Activated CD8-positive, alpha-beta T cell treated with anti-CD3 and anti-CD28 coated beads for 36 hours (primary cell): ENCODE measurements at regions not wholly inside any gene's neighbourhood (a gene's known extent, or its start where the extent isn't known, plus 50 kb on each side); places are given as distances from the start of the nearest gene placed in this dataset.

ENCODE experiments used
- ATAC-seq: fragments of 200-7000 bp; cut with Tn5 transposase; one replicate; pipeline ENCODE4 v1.10.0; 2021; ENCODE audit warnings: mild to moderate bottlenecking, moderate library complexity
- CTCF ChIA-PET: fragments of 350-600 bp; sonication (Branson Sonifier 250); formaldehyde crosslinking; loops from one replicate; lab custom pipeline; 2021; ENCODE audit warnings: antibody characterized with exemption; lab: Charles Lee
- POLR2A ChIA-PET: fragments of 350-600 bp; sonication (Branson Sonifier 250); formaldehyde crosslinking; loops from one replicate; lab custom pipeline; 2021; ENCODE audit warnings: antibody characterized with exemption; lab: Charles Lee
- DNase-seq: peaks from one replicate; pipeline ENCODE4 v3.0.0-alpha.2; 2020
- H3K27ac Mint-ChIP-seq: one replicate; pipeline ENCODE4 v1.8.0; 2021; ENCODE audit warnings: mild to moderate bottlenecking, mixed read lengths
- H3K27me3 Mint-ChIP-seq: one replicate; pipeline ENCODE4 v1.8.0; 2021; ENCODE audit warnings: mixed read lengths
- H3K36me3 Mint-ChIP-seq: one replicate; pipeline ENCODE4 v1.8.0; 2021; ENCODE audit warnings: low read depth, mixed read lengths
- H3K4me1 Mint-ChIP-seq: one replicate; pipeline ENCODE4 v1.8.0; 2021; ENCODE audit warnings: low read depth, mixed read lengths
- H3K4me3 Mint-ChIP-seq: one replicate; pipeline ENCODE4 v1.8.0; 2021; ENCODE audit warnings: mild to moderate bottlenecking, moderate library complexity, mixed read lengths
- H3K9me3 Mint-ChIP-seq: one replicate; pipeline ENCODE4 v1.8.0; 2021; ENCODE audit warnings: mixed read lengths
- intact Hi-C: fragments of 100-400 bp; cut with micrococcal nuclease; formaldehyde crosslinking; loops from one replicate; pipeline ENCODE4 v1.10.0; 2022
- TF ChIP-seq, protein P1 (sequence below): fragments of 200-600 bp; IDR thresholded peaks from one replicate; pipeline ENCODE4 v1.8.0; 2022; ENCODE audit warnings: antibody characterized with exemption, mild to moderate bottlenecking

DNA sequence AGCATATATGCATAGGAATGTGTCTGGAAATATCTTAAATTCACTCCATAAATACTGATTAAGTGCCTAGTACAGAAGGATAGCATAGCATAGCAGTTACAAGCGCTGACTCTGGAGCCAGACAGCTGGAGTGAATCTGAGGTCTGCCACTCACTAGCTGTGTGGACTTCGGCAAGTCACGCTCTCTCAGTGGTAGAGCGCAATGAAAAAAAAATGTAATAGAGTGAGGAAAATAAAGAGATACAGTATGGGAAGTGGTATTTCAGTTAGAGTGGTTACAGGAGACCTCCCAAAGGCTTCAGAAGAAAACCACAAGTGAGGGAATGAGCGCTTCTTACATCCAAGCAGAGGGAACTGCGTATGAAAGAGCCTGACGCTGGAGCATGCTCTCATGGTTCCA, 338.9 kb upstream of the PRMT6 start:
- H3K9me3 Mint-ChIP-seq = no peaks in the 10 kb centered on the region
- no peak overlapping the region for H3K27ac Mint-ChIP-seq
- CTCF ChIA-PET = no interaction called here
- TF ChIP-seq, protein P1, sequence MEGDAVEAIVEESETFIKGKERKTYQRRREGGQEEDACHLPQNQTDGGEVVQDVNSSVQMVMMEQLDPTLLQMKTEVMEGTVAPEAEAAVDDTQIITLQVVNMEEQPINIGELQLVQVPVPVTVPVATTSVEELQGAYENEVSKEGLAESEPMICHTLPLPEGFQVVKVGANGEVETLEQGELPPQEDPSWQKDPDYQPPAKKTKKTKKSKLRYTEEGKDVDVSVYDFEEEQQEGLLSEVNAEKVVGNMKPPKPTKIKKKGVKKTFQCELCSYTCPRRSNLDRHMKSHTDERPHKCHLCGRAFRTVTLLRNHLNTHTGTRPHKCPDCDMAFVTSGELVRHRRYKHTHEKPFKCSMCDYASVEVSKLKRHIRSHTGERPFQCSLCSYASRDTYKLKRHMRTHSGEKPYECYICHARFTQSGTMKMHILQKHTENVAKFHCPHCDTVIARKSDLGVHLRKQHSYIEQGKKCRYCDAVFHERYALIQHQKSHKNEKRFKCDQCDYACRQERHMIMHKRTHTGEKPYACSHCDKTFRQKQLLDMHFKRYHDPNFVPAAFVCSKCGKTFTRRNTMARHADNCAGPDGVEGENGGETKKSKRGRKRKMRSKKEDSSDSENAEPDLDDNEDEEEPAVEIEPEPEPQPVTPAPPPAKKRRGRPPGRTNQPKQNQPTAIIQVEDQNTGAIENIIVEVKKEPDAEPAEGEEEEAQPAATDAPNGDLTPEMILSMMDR = no peak
- no peak for ATAC-seq
- H3K4me3 Mint-ChIP-seq = no peak overlapping the region
- intact Hi-C loops = no loop called here
- no peaks in the 10 kb centered on the region for H3K36me3 Mint-ChIP-seq
- POLR2A ChIA-PET = no interaction called here
- H3K4me1 Mint-ChIP-seq = no peaks in the 10 kb centered on the region
- DNase-seq = no peak
- no peaks in the 10 kb centered on the region for H3K27me3 Mint-ChIP-seq

DNA sequence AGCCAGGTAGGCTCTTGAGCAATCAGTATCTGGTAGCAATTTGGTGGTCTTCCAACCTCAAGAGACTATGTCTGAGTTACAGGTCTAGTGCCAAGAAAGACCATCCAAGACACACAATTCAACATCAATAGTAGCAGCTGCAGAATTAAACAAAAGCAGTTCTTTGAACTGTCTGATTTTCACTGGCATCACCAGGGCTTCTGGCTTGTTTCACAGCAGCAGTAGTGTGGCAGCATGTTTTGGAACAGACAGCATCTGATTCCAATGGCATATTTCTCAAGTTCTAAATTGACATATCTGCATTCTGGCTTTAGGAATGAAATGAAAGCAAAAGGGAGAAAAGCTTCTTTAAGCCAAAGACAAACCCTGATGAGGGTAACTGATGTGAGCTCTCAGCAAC, 334.7 kb upstream of the PRMT6 start:
- TF ChIP-seq, protein P1 = no peak
- ChIA-PET CTCF (no interaction called here), POLR2A (no interaction called here)
- H3K4me3 Mint-ChIP-seq = no peak overlapping the region
- no peaks in the 10 kb centered on the region for H3K36me3 Mint-ChIP-seq
- H3K27me3 Mint-ChIP-seq = no peaks in the 10 kb centered on the region
- ATAC-seq (no peak), DNase-seq (no peak)
- H3K9me3 Mint-ChIP-seq = peaks cover 1% of the 10 kb centered on the region
- H3K27ac Mint-ChIP-seq = no peak overlapping the region
- intact Hi-C loops = no loop called here
- H3K4me1 Mint-ChIP-seq = no peaks in the 10 kb centered on the region

DNA sequence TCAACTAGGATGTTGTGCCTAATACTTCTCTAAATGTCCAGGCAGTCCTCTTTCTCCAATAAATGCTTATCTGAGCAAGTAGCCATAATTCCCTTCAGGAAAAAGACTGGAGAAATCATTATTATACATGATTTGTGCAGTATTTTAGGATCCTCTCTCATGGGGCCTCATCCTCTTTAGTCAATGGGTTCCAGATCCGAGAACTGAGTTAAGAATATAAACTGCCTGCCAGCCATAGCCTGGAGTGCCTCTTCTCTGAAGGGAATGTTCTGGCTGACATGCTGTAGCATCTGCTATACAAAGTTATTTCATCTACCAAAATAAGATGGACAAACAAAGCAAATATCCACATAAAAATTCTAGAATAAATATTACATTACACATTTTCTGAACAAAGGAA, 334.0 kb upstream of the PRMT6 start:
- peaks cover 1% of the 10 kb centered on the region for H3K9me3 Mint-ChIP-seq
- H3K4me1 Mint-ChIP-seq = no peaks in the 10 kb centered on the region
- intact Hi-C loops = no loop called here
- ATAC-seq = no peak
- H3K27ac Mint-ChIP-seq = no peak overlapping the region
- ChIA-PET CTCF (no interaction called here), POLR2A (no interaction called here)
- no peak for DNase-seq
- TF ChIP-seq, protein P1 = no peak
- no peaks in the 10 kb centered on the region for H3K36me3 Mint-ChIP-seq
- H3K4me3 Mint-ChIP-seq = no peak overlapping the region
- no peaks in the 10 kb centered on the region for H3K27me3 Mint-ChIP-seq

DNA sequence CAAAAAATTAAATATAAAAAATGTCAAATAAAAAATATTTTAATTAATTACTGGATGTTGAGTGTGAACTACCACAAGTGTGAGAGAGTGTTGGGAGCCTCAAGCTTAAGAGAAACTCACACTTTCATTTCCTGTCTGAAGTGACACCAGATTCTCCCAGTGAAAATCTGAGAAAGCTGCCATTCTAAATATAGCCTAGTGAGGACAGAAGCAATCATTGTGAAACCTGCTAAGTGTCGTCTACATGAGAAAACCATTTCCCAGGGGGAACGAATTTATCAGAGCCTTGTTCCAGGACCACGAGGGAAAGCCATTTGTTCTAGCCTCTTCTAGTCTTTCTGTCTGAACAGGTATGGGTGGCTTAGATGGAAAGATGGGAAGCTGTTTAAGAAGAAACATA, 329.3 kb upstream of the PRMT6 start:
- ChIA-PET CTCF (no interaction called here), POLR2A (no interaction called here)
- intact Hi-C loops = no loop called here
- no peak overlapping the region for H3K4me3 Mint-ChIP-seq
- TF ChIP-seq, protein P1 = no peak
- ATAC-seq (no peak), DNase-seq (no peak)
- no peaks in the 10 kb centered on the region for H3K36me3 Mint-ChIP-seq
- no peaks in the 10 kb centered on the region for H3K27me3 Mint-ChIP-seq
- H3K27ac Mint-ChIP-seq = no peak overlapping the region
- H3K9me3 Mint-ChIP-seq = peaks cover 1% of the 10 kb centered on the region
- no peaks in the 10 kb centered on the region for H3K4me1 Mint-ChIP-seq

DNA sequence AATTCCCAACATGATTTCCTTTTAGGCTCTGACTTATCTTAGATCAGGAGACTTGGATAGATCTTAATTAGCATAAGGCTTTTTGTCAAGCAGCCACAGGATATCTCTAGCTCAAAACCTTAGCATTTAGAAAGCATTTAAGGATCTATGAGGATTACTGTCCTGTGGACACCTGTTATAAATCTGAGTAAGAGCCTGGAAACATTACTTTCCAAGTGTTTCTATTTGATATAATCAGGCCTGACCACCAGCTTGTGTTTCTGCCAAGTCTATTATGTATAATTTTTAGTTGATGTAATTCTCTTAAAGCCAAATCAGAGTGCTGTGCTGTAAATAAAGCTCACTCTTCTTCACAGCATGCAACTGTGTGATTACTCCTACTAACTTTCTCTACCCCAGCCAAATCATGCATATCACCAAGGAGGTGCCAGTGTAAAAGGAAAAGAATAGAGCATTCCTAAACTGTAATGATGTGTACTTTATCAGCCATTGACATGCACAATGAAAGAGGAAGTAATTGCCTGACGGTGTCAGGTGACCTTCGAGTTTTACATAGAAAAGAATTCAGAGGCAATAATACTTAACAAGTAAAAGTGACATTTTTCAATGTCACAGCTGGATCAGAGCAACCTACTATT, 309.9 kb upstream of the PRMT6 start:
- ChIA-PET POLR2A (no interaction called here), CTCF (no interaction called here)
- Mint-ChIP-seq H3K27ac (no peak overlapping the region), H3K4me1 (no peaks in the 10 kb centered on the region), H3K36me3 (no peaks in the 10 kb centered on the region), H3K4me3 (no peak overlapping the region), H3K9me3 (no peaks in the 10 kb centered on the region), H3K27me3 (no peaks in the 10 kb centered on the region)
- DNase-seq (no peak), ATAC-seq (no peak)
- TF ChIP-seq, protein P1 = no peak
- intact Hi-C loops = no loop called here
